GM23338 (cell line): ENCODE measurements at regions not wholly inside any gene's neighbourhood (a gene's known extent, or its start where the extent isn't known, plus 50 kb on each side); places are given as distances from the start of the nearest gene placed in this dataset.

Experiments
- ATAC-seq: fragments of 200-7000 bp; cut with Tn5 transposase; 3 replicates; pipeline ENCODE4 v1.9.1; 2020
- DNase-seq: peaks from one replicate; pipeline ENCODE4 v3.0.0-alpha.2; 2015; ENCODE audit warnings: low spot score
- H2AFZ ChIP-seq: fragments of 200-600 bp; sonication (generic); 2 replicates; pipeline ENCODE4 v1.8.0; 2016; ENCODE audit warnings: antibody characterized with exemption, mild to moderate bottlenecking, moderate library complexity
- H3F3A ChIP-seq: fragments of 200-600 bp; sonication (generic); replicated peaks from 2 replicates; pipeline ENCODE4 v1.8.0; 2017; ENCODE audit warnings: antibody characterized with exemption, mixed run types, low read depth
- H3K27ac ChIP-seq: fragments of 200-600 bp; sonication (generic); 2 replicates; pipeline ENCODE4 v1.6.1; 2016; ENCODE audit warnings: low read depth
- H3K27me3 ChIP-seq: fragments of 200-600 bp; sonication (generic); 2 replicates; pipeline ENCODE4 v1.8.0; 2016; ENCODE audit warnings: mild to moderate bottlenecking, mixed run types, moderate library complexity; ENCODE audit not compliant: insufficient read depth
- H3K36me3 ChIP-seq: fragments of 200-600 bp; sonication (generic); 2 replicates; pipeline ENCODE4 v1.8.0; 2016; ENCODE audit warnings: mild to moderate bottlenecking; ENCODE audit not compliant: insufficient read depth
- H3K4me1 ChIP-seq: fragments of 200-600 bp; sonication (generic); 2 replicates; pipeline ENCODE4 v1.8.0; 2016; ENCODE audit warnings: mild to moderate bottlenecking, moderate library complexity; ENCODE audit not compliant: insufficient read depth
- H3K4me2 ChIP-seq: fragments of 200-600 bp; sonication (generic); 2 replicates; pipeline ENCODE4 v1.7.1; 2017; ENCODE audit warnings: mixed run types
- H3K4me3 ChIP-seq: fragments of 200-600 bp; sonication (generic); 2 replicates; pipeline ENCODE4 v1.6.1; 2016; ENCODE audit warnings: mixed run types
- H3K79me2 ChIP-seq: fragments of 200-600 bp; sonication (generic); replicated peaks from 2 replicates; pipeline ENCODE4 v1.8.0; 2017; ENCODE audit warnings: mild to moderate bottlenecking; ENCODE audit not compliant: insufficient read depth
- H3K9me2 ChIP-seq: fragments of 200-600 bp; sonication (generic); 2 replicates; pipeline ENCODE4 v1.8.0; 2017; ENCODE audit not compliant: insufficient read depth
- H4K20me1 ChIP-seq: fragments of 200-600 bp; sonication (generic); replicated peaks from 2 replicates; pipeline ENCODE4 v1.8.0; 2017; ENCODE audit warnings: mild to moderate bottlenecking; ENCODE audit not compliant: insufficient read depth
- H3K27ac Mint-ChIP-seq: 2 replicates; pipeline ENCODE4 v1.8.0; 2020; ENCODE audit warnings: inconsistent platforms, mild to moderate bottlenecking, moderate library complexity, mixed read lengths
- H3K27me3 Mint-ChIP-seq: 3 replicates; pipeline ENCODE4 v1.8.0; 2022; ENCODE audit warnings: low read depth, mild to moderate bottlenecking, moderate library complexity, mixed read lengths, inconsistent platforms; ENCODE audit not compliant: insufficient read depth, poor library complexity
- H3K36me3 Mint-ChIP-seq: 3 replicates; pipeline ENCODE4 v1.8.0; 2021; ENCODE audit warnings: low read depth, mild to moderate bottlenecking, inconsistent platforms, moderate library complexity, mixed read lengths
- H3K4me1 Mint-ChIP-seq: 3 replicates; pipeline ENCODE4 v1.8.0; 2020; ENCODE audit warnings: mild to moderate bottlenecking, inconsistent platforms, mixed read lengths
- H3K4me3 Mint-ChIP-seq: 3 replicates; pipeline ENCODE4 v1.8.0; 2021; ENCODE audit warnings: moderate library complexity, mild to moderate bottlenecking, inconsistent platforms, mixed read lengths
- H3K9me3 Mint-ChIP-seq: 3 replicates; pipeline ENCODE4 v1.8.0; 2020; ENCODE audit warnings: moderate library complexity, mild to moderate bottlenecking, inconsistent platforms, mixed read lengths
- CREB1 ChIP-seq: fragments of 250-450 bp; sonication (Bioruptor Pico); IDR thresholded peaks from 2 replicates; pipeline ENCODE4 v1.5.0; 2020; ENCODE audit warnings: low read depth, mild to moderate bottlenecking, moderate library complexity
- EZH2 ChIP-seq: fragments of 200-600 bp; sonication (generic); IDR thresholded peaks from one replicate; pipeline ENCODE4 v1.8.0; 2017; ENCODE audit warnings: antibody characterized with exemption, mild to moderate bottlenecking, low read depth; ENCODE audit not compliant: unreplicated experiment
- EZH2phosphoT487 ChIP-seq: fragments of 200-600 bp; sonication (generic); IDR thresholded peaks from one replicate; pipeline ENCODE4 v1.8.1; 2018; ENCODE audit warnings: antibody characterized with exemption; ENCODE audit not compliant: unreplicated experiment
- JUNB ChIP-seq: IDR thresholded peaks from one replicate; pipeline ENCODE4 v1.6.1; 2016; ENCODE audit warnings: antibody characterized with exemption; ENCODE audit not compliant: unreplicated experiment
- NANOG ChIP-seq: IDR thresholded peaks from 2 replicates; pipeline ENCODE4 v1.6.1; 2016; ENCODE audit warnings: antibody characterized with exemption, borderline replicate concordance
- POLR2AphosphoS5 ChIP-seq: IDR thresholded peaks from 2 replicates; pipeline ENCODE4 v1.6.1; 2016; ENCODE audit warnings: antibody characterized with exemption, low read depth
- REST ChIP-seq: IDR thresholded peaks from one replicate; pipeline ENCODE4 v1.6.1; 2018; ENCODE audit warnings: antibody characterized with exemption; ENCODE audit not compliant: unreplicated experiment
- STAT1 ChIP-seq: IDR thresholded peaks from one replicate; pipeline ENCODE4 v1.6.1; 2016; ENCODE audit warnings: antibody characterized with exemption; ENCODE audit not compliant: unreplicated experiment
- ZNF114 ChIP-seq: fragments of 250-450 bp; sonication (Bioruptor Pico); IDR thresholded peaks from 2 replicates; pipeline ENCODE4 v1.5.0; 2020; ENCODE audit warnings: mild to moderate bottlenecking, moderate library complexity
- ZNF331 ChIP-seq: fragments of 250-450 bp; sonication (Bioruptor Pico); IDR thresholded peaks from 2 replicates; pipeline ENCODE4 v1.5.0; 2020; ENCODE audit warnings: low read depth, mild to moderate bottlenecking, moderate library complexity
- ZNF462 ChIP-seq: fragments of 250-450 bp; sonication (Bioruptor Pico); IDR thresholded peaks from 2 replicates; pipeline ENCODE4 v1.5.0; 2020; ENCODE audit warnings: mild to moderate bottlenecking, moderate library complexity
- TF ChIP-seq, protein P1 (sequence below): IDR thresholded peaks from 2 replicates; pipeline ENCODE4 v1.6.1; 2016; ENCODE audit warnings: antibody characterized with exemption
- TF ChIP-seq, protein P2 (sequence below), 2 experiments: fragments of 200-600 bp in 1 of 2; sonication (generic) in 1 of 2; conservative IDR thresholded peaks; 2 replicates each; pipeline versions ENCODE4 v1.5.1 to v1.6.1; 2016 to 2017; ENCODE audit warnings: antibody characterized with exemption in 2 of 2, low read depth in 2 of 2, mild to moderate bottlenecking in 2 of 2, moderate library complexity in 1 of 2

- Histone ChIP-seq H2AFZ (no peak overlapping the region), H4K20me1 (no peaks in the 10 kb centered on the region), H3F3A (no peaks in the 10 kb centered on the region), H3K4me3 (no peak overlapping the region), H3K36me3 (no peaks in the 10 kb centered on the region), H3K27me3 (no peaks in the 10 kb centered on the region), H3K79me2 (no peaks in the 10 kb centered on the region), H3K4me2 (no peak overlapping the region), H3K9me2 (no peaks in the 10 kb centered on the region), H3K4me1 (no peaks in the 10 kb centered on the region), H3K27ac (no peak overlapping the region)
- Mint-ChIP-seq H3K27me3 (peaks cover 4% of the 10 kb centered on the region), H3K36me3 (no peaks in the 10 kb centered on the region), H3K4me3 (no peak overlapping the region), H3K27ac (no peak overlapping the region), H3K4me1 (no peaks in the 10 kb centered on the region; the same call in 2 of the 3 replicates), H3K9me3 (peaks cover 11% of the 10 kb centered on the region)
- TF ChIP-seq, protein P1, sequence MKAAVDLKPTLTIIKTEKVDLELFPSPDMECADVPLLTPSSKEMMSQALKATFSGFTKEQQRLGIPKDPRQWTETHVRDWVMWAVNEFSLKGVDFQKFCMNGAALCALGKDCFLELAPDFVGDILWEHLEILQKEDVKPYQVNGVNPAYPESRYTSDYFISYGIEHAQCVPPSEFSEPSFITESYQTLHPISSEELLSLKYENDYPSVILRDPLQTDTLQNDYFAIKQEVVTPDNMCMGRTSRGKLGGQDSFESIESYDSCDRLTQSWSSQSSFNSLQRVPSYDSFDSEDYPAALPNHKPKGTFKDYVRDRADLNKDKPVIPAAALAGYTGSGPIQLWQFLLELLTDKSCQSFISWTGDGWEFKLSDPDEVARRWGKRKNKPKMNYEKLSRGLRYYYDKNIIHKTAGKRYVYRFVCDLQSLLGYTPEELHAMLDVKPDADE, result no peak
- TF ChIP-seq CREB1 (no peak), JUNB (no peak), NANOG (no peak), ZNF462 (CRISPR knock-in tag) (no peak), ZNF331 (no peak), STAT1 (no peak), POLR2AphosphoS5 (no peak), REST (no peak), EZH2 (no peak), ZNF114 (CRISPR knock-in tag) (no peak), EZH2phosphoT487 (no peak)
- TF ChIP-seq, protein P2, sequence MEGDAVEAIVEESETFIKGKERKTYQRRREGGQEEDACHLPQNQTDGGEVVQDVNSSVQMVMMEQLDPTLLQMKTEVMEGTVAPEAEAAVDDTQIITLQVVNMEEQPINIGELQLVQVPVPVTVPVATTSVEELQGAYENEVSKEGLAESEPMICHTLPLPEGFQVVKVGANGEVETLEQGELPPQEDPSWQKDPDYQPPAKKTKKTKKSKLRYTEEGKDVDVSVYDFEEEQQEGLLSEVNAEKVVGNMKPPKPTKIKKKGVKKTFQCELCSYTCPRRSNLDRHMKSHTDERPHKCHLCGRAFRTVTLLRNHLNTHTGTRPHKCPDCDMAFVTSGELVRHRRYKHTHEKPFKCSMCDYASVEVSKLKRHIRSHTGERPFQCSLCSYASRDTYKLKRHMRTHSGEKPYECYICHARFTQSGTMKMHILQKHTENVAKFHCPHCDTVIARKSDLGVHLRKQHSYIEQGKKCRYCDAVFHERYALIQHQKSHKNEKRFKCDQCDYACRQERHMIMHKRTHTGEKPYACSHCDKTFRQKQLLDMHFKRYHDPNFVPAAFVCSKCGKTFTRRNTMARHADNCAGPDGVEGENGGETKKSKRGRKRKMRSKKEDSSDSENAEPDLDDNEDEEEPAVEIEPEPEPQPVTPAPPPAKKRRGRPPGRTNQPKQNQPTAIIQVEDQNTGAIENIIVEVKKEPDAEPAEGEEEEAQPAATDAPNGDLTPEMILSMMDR (conservative IDR thresholded peaks at IDR 0.05; ENCODE audit: low read depth in 2 of 2), result no peak
- ATAC-seq (no peak), DNase-seq (no peak)
Measured at GRCh38 chr10:78188446-78188845, 154.8 kb downstream of the RPS24 start.
